Hematopoietic multipotent progenitor cell (in vitro differentiated cells): ENCODE measurements at regions not wholly inside any gene's neighbourhood (a gene's known extent, or its start where the extent isn't known, plus 50 kb on each side); places are given as distances from the start of the nearest gene placed in this dataset.
A peak's percentile ranks its signal among the peaks of the same experiment; 100 is the strongest.

Source experiments
- DNase-seq, 3 donors: peaks; one replicate each; pipeline ENCODE4 v3.0.0-alpha.2; 2011 to 2015; ENCODE audit warnings: low read depth in 2 of 3, low spot score in 2 of 3

- DNase-seq = no peak
These were observed 236.2 kb upstream of the PREP start for GRCh38 chr6:105639124-105639523.

- no peak for DNase-seq
These were observed 230.9 kb upstream of the PREP start for GRCh38 chr6:105633814-105634213.

- no peak for DNase-seq
These were observed 225.4 kb upstream of the PREP start for GRCh38 chr6:105628156-105628860.

GRCh38 chr6:105626295-105627158 lies 223.6 kb upstream of the PREP start:
- no peak for DNase-seq

- no peak for DNase-seq
These were observed 221.1 kb upstream of the PREP start for GRCh38 chr6:105624021-105624420.

GRCh38 chr6:105622226-105622625 lies 219.3 kb upstream of the PREP start:
- DNase-seq = no peak

- no peak for DNase-seq
These were observed 218.8 kb upstream of the PREP start for GRCh38 chr6:105621564-105622175.

GRCh38 chr6:105620878-105621277 lies 218.0 kb upstream of the PREP start:
- no peak for DNase-seq

- no peak for DNase-seq
These were observed 217.3 kb upstream of the PREP start for GRCh38 chr6:105619971-105620741.

- no peak for DNase-seq
These were observed 215.4 kb upstream of the PREP start for GRCh38 chr6:105618247-105618646.

GRCh38 chr6:105616521-105616920 lies 213.6 kb upstream of the PREP start:
- no peak for DNase-seq

- no peak for DNase-seq
These were observed 208.7 kb upstream of the PREP start for GRCh38 chr6:105611606-105612005.

GRCh38 chr6:105609375-105609991 lies 206.6 kb upstream of the PREP start:
- DNase-seq = peak in 1 of 3 donors; percentile 10

- DNase-seq = no peak
These were observed 206.0 kb upstream of the PREP start for GRCh38 chr6:105608711-105609374.

- no peak for DNase-seq
These were observed 205.0 kb upstream of the PREP start for GRCh38 chr6:105607636-105608621.

- no peak for DNase-seq
These were observed 204.1 kb upstream of the PREP start for GRCh38 chr6:105606831-105607463.

- DNase-seq = no peak
These were observed 201.7 kb upstream of the PREP start for GRCh38 chr6:105604587-105604884.

- no peak for DNase-seq
These were observed 201.1 kb upstream of the PREP start for GRCh38 chr6:105603788-105604586.
